ENCODE measurements at regions not wholly inside any gene's neighbourhood (a gene's known extent, or its start where the extent isn't known, plus 50 kb on each side); places are given as distances from the start of the nearest gene placed in this dataset.

- TF ChIP-seq RERE (CRISPR knock-in tag; IDR thresholded peaks at IDR 0.05; ENCODE audit: low read depth) (no peak), FOXP4 (CRISPR knock-in tag; IDR thresholded peaks at IDR 0.05) (no peak), SCMH1 (CRISPR knock-in tag; IDR thresholded peaks at IDR 0.05; ENCODE audit: borderline replicate concordance) (no peak)
Measured at GRCh38 chr3:22101351-22101750, 350.3 kb upstream of the ZNF385D start (continued).

DNA sequence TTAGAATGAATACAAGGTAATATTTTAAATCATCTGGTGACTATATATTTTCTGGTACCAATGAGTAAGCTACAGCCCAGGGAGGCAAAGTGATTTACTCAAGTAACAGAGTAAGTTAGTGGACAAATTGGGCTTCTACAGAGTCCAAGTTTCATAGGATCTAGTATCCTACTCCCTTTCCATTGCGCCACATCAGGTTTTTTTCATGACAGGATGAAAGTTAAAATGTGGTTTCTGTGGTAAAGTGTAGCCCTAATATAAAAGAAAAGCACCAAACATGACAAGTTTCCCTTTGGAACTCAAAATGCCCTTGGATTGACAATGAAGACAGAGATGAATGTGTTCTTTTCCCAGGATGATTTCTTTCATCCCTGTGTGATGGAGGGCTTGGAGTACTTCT, 350.8 kb upstream of the ZNF385D start:
- DNase-seq (ENCODE audit: low spot score), result no peak
- no peaks in the 10 kb centered on the region for H3K27me3 ChIP-seq (ENCODE audit: control insufficient read depth in 1 of 2, insufficient read depth in 2 of 2, low read length in 2 of 2)
- no peak overlapping the region for H3K4me3 ChIP-seq (replicated peaks in 1 of 3; ENCODE audit: insufficient read depth in 1 of 3, low read depth in 2 of 3, low read length in 3 of 3)
- H4K20me1 ChIP-seq (ENCODE audit: insufficient read depth, low read length), result no peaks in the 10 kb centered on the region
- in situ Hi-C loops (cut with HindIII; ENCODE audit: extremely low pct_ligation_motif_present, low pct_unique_long_range_greater_than_20kb), result no loop called here
- H3K4me2 ChIP-seq (ENCODE audit: low read depth, low read length), result no peak overlapping the region
- no TSS peak for BruUV-seq (replicated peaks)
- H3K9ac ChIP-seq (ENCODE audit: insufficient read depth, low read depth, low read length), result no peak overlapping the region
- H2AFZ ChIP-seq (ENCODE audit: low read length), result no peak overlapping the region
- no peak overlapping the region for H3K27ac ChIP-seq (ENCODE audit: extremely low read length, insufficient read depth, low read length)
- intact Hi-C loops (cut with micrococcal nuclease; ENCODE audit: unreplicated experiment), result no loop called here
- no peak for FAIRE-seq
- H3K9me3 ChIP-seq (ENCODE audit: low read length), result no peaks in the 10 kb centered on the region
- H3K4me1 ChIP-seq (ENCODE audit: insufficient read depth, low read length), result no peaks in the 10 kb centered on the region
- no peaks in the 10 kb centered on the region for H3K36me3 ChIP-seq (replicated peaks in 1 of 2; ENCODE audit: control insufficient read depth in 1 of 2, insufficient read depth in 2 of 2, low read length in 2 of 2)
- CTCF ChIA-PET (ENCODE audit: low intra/inter-chr PET ratio, low total read pairs), result no interaction called here
- POLR2A ChIA-PET, result no interaction called here
- ATAC-seq, result no peak
- 0% methylated on average over 1 of the region's 1 CpG for whole genome bisulfite sequencing (ENCODE audit: low lambda C conversion rate)
- no peaks in the 10 kb centered on the region for H3K79me2 ChIP-seq (ENCODE audit: insufficient read depth, low read length)
- TF ChIP-seq KLF13 (CRISPR knock-in tag; IDR thresholded peaks at IDR 0.05) (no peak), ZNF878 (CRISPR knock-in tag; IDR thresholded peaks at IDR 0.05) (no peak), ETS1 (CRISPR knock-in tag; IDR thresholded peaks at IDR 0.05) (no peak), ZNF354B (CRISPR knock-in tag; IDR thresholded peaks at IDR 0.05) (no peak), ZFP36L2 (CRISPR knock-in tag; IDR thresholded peaks at IDR 0.05) (no peak), ZZZ3 (CRISPR knock-in tag; IDR thresholded peaks at IDR 0.05; ENCODE audit: borderline replicate concordance) (no peak), ZNF788 (CRISPR knock-in tag; IDR thresholded peaks at IDR 0.05; ENCODE audit: borderline replicate concordance) (no peak), PTBP1 (IDR thresholded peaks at IDR 0.05; ENCODE audit: low read depth, low read length, poor library complexity, severe bottlenecking) (no peak), ZNF572 (CRISPR knock-in tag; IDR thresholded peaks at IDR 0.05) (no peak)
- TF ChIP-seq, protein P1, sequence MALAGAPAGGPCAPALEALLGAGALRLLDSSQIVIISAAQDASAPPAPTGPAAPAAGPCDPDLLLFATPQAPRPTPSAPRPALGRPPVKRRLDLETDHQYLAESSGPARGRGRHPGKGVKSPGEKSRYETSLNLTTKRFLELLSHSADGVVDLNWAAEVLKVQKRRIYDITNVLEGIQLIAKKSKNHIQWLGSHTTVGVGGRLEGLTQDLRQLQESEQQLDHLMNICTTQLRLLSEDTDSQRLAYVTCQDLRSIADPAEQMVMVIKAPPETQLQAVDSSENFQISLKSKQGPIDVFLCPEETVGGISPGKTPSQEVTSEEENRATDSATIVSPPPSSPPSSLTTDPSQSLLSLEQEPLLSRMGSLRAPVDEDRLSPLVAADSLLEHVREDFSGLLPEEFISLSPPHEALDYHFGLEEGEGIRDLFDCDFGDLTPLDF (CRISPR knock-in tag; IDR thresholded peaks at IDR 0.05), result no peak

Measured in HepG2 (cell line).